Cardiac muscle cell (in vitro differentiated cells and primary cell): ENCODE measurements at regions not wholly inside any gene's neighbourhood (a gene's known extent, or its start where the extent isn't known, plus 50 kb on each side); places are given as distances from the start of the nearest gene placed in this dataset.

Experiments used
- DNase-seq, 2 donors: peaks; one replicate each; pipeline versions ENCODE4 v3.0.0 to v3.0.0-alpha.2; 2010 to 2017; ENCODE audit warnings: low read depth in 1 of 2, low spot score in 1 of 2
- H3K27ac ChIP-seq: fragments of 200-600 bp; sonication (generic); 2 replicates; pipeline ENCODE4 v1.5.1; 2016
- H3K27me3 ChIP-seq: fragments of 200-600 bp; sonication (generic); 2 replicates; pipeline ENCODE4 v1.6.0; 2016; ENCODE audit warnings: control low read depth
- H3K36me3 ChIP-seq: fragments of 200-600 bp; sonication (generic); 2 replicates; pipeline ENCODE4 v1.5.1; 2016; ENCODE audit warnings: control low read depth
- H3K4me1 ChIP-seq: fragments of 200-600 bp; sonication (generic); 2 replicates; pipeline ENCODE4 v1.8.1; 2017; ENCODE audit warnings: low read depth, mild to moderate bottlenecking, mixed run types
- H3K4me3 ChIP-seq: fragments of 200-600 bp; sonication (generic); 2 replicates; pipeline ENCODE4 v1.5.1; 2016; ENCODE audit warnings: mild to moderate bottlenecking
- H3K9me3 ChIP-seq: fragments of 200-600 bp; sonication (generic); 2 replicates; pipeline ENCODE4 v1.5.1; 2017; ENCODE audit warnings: low read depth, mild to moderate bottlenecking, control low read depth
- TF ChIP-seq, protein P1 (sequence below): IDR thresholded peaks from 2 replicates; pipeline ENCODE4 v1.5.1; 2012; ENCODE audit warnings: low read depth, mild to moderate bottlenecking, low read length

DNA sequence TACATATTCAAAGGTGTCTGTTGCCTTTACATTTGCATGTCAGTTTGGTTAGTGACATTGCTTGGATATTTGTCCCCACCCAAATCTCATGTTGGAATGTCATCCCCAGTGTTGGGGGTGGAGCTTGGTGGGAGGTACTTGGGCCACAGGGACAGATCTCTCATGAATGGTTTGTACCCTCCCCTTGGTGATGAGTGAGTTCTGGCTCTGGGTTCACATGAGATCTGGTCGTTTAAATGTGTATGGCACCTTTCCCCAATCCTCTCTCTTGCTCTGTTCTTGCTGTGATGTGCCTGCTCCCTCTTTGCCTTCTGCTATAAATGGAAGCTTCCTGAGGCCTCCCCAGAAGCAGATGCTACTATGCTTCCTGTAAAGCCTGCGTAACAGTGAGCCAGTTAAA lies 207.9 kb upstream of the DIO3 start:
- no peak overlapping the region for H3K4me3 ChIP-seq
- no peaks in the 10 kb centered on the region for H3K9me3 ChIP-seq
- no peaks in the 10 kb centered on the region for H3K4me1 ChIP-seq
- TF ChIP-seq, protein P1, sequence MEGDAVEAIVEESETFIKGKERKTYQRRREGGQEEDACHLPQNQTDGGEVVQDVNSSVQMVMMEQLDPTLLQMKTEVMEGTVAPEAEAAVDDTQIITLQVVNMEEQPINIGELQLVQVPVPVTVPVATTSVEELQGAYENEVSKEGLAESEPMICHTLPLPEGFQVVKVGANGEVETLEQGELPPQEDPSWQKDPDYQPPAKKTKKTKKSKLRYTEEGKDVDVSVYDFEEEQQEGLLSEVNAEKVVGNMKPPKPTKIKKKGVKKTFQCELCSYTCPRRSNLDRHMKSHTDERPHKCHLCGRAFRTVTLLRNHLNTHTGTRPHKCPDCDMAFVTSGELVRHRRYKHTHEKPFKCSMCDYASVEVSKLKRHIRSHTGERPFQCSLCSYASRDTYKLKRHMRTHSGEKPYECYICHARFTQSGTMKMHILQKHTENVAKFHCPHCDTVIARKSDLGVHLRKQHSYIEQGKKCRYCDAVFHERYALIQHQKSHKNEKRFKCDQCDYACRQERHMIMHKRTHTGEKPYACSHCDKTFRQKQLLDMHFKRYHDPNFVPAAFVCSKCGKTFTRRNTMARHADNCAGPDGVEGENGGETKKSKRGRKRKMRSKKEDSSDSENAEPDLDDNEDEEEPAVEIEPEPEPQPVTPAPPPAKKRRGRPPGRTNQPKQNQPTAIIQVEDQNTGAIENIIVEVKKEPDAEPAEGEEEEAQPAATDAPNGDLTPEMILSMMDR: no peak
- no peaks in the 10 kb centered on the region for H3K36me3 ChIP-seq
- no peak for DNase-seq
- H3K27ac ChIP-seq: no peak overlapping the region
- H3K27me3 ChIP-seq: no peaks in the 10 kb centered on the region

DNA sequence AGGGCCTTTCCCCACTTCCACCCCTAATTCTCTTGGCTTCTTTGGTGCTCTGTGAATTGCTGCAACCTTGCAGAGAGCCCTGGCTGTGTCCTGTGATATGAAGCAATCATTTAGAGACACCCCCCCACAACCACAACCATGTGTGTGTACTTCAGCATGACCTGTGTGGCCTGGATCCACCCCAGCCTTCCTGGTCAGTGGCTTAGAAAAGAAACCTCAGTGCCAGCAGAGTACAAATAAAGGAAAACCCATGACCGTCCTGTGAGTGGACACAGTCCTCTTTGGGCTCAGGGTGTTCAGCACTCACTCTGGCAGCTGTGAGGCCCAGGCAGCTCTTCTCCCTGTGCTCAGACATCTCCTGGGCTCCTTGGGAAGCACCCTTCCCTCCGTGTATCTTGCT lies 206.6 kb upstream of the DIO3 start:
- Histone ChIP-seq H3K36me3 (no peaks in the 10 kb centered on the region), H3K27ac (no peak overlapping the region), H3K4me3 (no peak overlapping the region), H3K9me3 (no peaks in the 10 kb centered on the region), H3K27me3 (no peaks in the 10 kb centered on the region), H3K4me1 (no peaks in the 10 kb centered on the region)
- TF ChIP-seq, protein P1: no peak
- no peak for DNase-seq

DNA sequence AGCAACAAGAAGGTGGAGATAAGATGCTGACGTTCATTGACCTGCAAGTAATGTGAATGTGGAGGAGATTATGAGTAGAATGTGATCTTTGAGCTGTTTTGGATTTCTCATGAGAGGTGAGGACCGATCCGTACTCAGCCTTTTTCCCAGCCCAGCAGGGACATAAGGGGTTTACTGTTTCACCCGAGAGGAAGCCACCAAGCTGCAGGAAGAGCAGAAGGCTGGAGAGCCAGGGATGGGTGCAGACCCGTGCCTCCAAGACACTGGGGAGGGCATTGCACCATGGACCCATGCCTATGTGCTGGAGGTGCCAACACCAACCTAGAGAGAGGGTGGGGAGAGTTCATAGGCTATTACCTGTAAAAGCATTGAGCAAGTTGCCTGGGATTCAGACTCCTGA lies 206.0 kb upstream of the DIO3 start:
- Histone ChIP-seq H3K27ac (no peak overlapping the region), H3K27me3 (no peaks in the 10 kb centered on the region), H3K36me3 (no peaks in the 10 kb centered on the region), H3K4me1 (no peaks in the 10 kb centered on the region), H3K4me3 (no peak overlapping the region), H3K9me3 (no peaks in the 10 kb centered on the region)
- DNase-seq: no peak
- TF ChIP-seq, protein P1: no peak

DNA sequence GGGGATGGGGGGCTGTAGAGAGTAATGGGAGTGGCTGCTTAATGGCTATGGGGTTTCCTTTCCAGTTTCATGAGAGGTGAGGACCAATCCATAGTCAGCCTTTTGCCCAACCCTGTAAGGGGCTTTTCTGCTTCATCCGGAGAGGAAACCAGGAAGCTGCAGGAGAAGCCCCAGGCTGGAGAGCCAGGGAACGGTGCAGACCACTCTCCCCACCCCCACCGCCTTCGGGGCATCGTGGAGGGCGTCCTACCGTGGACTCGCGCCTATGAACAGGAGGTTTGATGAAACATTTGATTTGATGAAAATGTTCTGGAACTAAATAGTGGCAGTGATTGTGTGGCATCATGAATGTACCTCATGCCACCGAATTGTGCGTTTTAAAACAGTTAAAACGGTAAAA lies 204.3 kb upstream of the DIO3 start:
- no peak overlapping the region for H3K4me3 ChIP-seq

DNA sequence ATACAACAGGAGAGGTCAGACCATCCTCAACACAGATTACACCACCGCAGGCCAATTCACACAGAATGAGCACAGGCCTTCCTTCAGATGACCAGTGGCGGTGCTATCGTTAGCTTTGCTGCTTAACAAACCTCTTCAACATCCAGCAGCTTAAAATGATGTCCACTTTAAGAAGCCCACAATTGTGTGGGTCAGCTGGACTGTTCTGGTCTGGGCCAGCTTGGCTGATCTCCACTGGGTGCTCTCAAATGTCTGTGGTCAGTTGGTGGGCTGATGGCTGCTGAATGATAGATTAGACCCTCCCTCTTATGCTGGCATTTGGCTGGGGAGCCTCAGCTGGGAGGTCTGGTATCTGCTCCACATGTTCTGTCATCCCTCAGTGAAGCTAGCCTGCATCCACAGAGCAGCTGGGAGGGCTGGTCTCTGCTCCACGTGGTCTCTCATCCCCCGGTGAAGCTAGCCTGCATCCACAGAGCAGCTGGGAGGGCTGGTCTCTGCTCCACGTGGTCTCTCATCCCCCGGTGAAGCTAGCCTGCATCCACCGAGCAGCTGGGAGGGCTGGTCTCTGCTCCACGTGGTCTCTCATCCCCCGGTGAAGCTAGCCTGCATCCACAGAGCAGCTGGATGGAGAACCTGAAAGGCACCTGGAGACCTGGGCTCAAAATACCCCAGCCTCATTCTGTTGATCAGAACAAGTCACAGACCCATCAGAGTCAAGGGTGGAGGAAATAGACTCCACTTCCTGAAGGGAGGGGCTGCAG lies 203.6 kb upstream of the DIO3 start:
- Histone ChIP-seq H3K27ac (no peak overlapping the region), H3K9me3 (no peaks in the 10 kb centered on the region), H3K4me3 (no peak overlapping the region), H3K4me1 (no peaks in the 10 kb centered on the region), H3K27me3 (no peaks in the 10 kb centered on the region), H3K36me3 (no peaks in the 10 kb centered on the region)
- DNase-seq: no peak
- TF ChIP-seq, protein P1: no peak

More for the DNA sequence above, 204.3 kb upstream of the DIO3 start:
- H3K9me3 ChIP-seq: no peaks in the 10 kb centered on the region
- no peak overlapping the region for H3K27ac ChIP-seq
- no peaks in the 10 kb centered on the region for H3K27me3 ChIP-seq
- no peaks in the 10 kb centered on the region for H3K4me1 ChIP-seq
- TF ChIP-seq, protein P1: no peak
- H3K36me3 ChIP-seq: no peaks in the 10 kb centered on the region
- no peak for DNase-seq
